Skeletal muscle satellite cell (primary cell): ENCODE measurements at regions not wholly inside any gene's neighbourhood (a gene's known extent, or its start where the extent isn't known, plus 50 kb on each side); places are given as distances from the start of the nearest gene placed in this dataset.

ENCODE experiments used
- H3K27me3 ChIP-seq: 2 replicates; pipeline ENCODE4 v1.7.0; 2013; ENCODE audit warnings: low read length; ENCODE audit not compliant: control insufficient read depth, insufficient read depth
- H3K36me3 ChIP-seq: 2 replicates; pipeline ENCODE4 v1.7.0; 2013; ENCODE audit warnings: mild to moderate bottlenecking, control low read depth, low read length; ENCODE audit not compliant: insufficient read depth
- H3K4me1 ChIP-seq: 2 replicates; pipeline ENCODE4 v1.7.0; 2013; ENCODE audit warnings: low read length; ENCODE audit not compliant: control insufficient read depth, insufficient read depth
- H3K4me2 ChIP-seq: 2 replicates; pipeline ENCODE4 v1.7.0; 2013; ENCODE audit warnings: mild to moderate bottlenecking, low read length
- H3K4me3 ChIP-seq: 2 replicates; pipeline ENCODE4 v1.7.0; 2013; ENCODE audit warnings: low read length
- H3K9ac ChIP-seq: 2 replicates; pipeline ENCODE4 v1.7.0; 2013; ENCODE audit warnings: mild to moderate bottlenecking, low read depth, low read length, moderate library complexity
- H3K9me3 ChIP-seq: replicated peaks from 2 replicates; pipeline ENCODE4 v1.7.0; 2013; ENCODE audit warnings: mild to moderate bottlenecking, control low read depth, low read length

DNA sequence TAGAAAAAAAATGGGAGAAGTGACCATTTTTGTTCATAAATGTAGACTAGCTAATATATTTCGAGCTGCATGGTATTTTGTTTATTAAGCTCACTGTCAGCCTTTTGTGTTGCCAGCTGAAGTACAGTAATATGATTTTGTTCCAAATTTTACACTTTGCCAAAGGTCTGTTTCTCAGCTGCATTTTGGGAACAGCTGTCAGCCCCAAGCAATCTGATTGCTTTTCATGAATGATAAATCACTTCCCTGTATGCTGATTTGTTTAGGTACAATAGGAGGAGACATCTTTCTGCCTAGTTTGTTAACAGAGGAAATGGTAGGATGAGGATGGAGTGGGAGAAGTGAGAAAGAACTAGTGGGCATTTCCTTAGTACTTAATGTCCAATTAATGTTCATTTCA lies 79.3 kb downstream of the NABP1 start:
- H3K9ac ChIP-seq, result no peak overlapping the region
- no peaks in the 10 kb centered on the region for H3K9me3 ChIP-seq
- no peaks in the 10 kb centered on the region for H3K36me3 ChIP-seq
- no peak overlapping the region for H3K4me2 ChIP-seq
- H3K4me3 ChIP-seq, result no peak overlapping the region
- H3K27me3 ChIP-seq, result no peaks in the 10 kb centered on the region
- H3K4me1 ChIP-seq, result peaks cover 7% of the 10 kb centered on the region

DNA sequence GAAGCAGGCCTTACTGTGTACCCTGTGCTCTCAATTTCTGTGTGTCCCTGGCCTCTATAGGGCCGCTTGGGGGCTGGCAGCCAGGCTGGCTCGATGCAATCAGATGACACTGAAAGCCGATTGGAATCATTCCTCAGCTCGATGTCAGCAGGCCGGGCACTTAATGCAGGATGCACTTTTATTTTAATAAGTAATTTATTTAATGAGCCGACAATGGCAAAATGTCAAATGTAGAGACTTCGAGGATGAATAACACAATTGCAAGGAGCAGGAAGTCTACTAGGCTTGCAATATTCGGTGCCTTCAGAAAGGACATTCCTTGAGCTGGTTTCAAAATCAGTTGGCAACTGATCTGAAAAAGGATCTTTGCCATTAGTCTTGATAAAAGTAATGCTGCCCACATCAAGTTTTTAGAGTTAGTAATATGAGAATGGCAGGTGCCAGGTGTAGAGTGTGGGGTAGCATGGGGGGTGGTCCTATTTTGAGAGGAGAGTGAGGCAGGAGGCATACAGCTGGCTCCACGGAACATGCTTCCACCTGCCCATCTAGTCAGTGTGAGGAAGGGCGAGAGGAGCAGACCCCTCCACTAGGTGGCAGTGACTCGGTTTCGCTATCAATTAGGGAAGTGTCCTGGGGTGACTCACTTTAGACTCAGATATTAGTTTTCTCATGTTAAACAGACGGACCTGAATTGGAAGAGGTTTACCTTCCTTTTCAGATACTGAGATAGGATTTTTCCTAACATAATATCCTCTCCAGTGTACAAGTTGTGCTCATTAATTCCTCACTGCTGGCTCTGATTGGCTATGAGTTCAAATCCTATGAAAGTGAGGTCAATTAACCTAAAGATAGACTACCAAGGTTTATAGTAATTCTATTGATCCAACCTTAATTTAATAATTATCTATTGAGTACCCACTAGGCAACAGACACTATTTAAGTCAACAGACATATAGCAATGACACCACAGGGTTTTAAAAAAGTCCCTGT lies 80.9 kb downstream of the NABP1 start:
- Histone ChIP-seq H3K9me3 (no peaks in the 10 kb centered on the region), H3K4me1 (peaks cover 7% of the 10 kb centered on the region), H3K9ac (no peak overlapping the region), H3K4me2 (peak overlapping the region; percentile 64), H3K36me3 (no peaks in the 10 kb centered on the region), H3K27me3 (no peaks in the 10 kb centered on the region), H3K4me3 (peak overlapping the region; percentile 52)

DNA sequence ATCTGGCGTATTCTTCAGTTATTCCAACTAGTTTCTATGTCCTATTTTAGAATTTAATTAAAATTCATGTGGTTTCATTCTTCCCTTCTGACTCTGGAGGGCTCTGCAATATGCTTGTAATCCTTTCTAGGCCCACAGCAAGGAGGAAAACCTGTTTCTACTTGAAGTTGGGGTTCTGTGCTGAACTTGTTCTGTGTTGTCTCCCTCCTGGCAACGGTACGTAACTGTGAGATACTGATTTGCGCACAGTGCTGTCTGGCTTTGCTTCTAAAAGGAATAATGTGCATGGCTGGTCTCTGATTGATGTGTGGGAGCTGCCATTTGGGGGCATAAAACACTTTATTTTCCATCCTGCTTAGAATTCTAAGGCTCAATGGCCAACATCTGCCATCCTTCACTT lies 81.7 kb downstream of the NABP1 start:
- H3K4me1 ChIP-seq, result peaks cover 7% of the 10 kb centered on the region
- no peak overlapping the region for H3K9ac ChIP-seq
- H3K4me2 ChIP-seq, result no peak overlapping the region
- no peak overlapping the region for H3K4me3 ChIP-seq
- no peaks in the 10 kb centered on the region for H3K27me3 ChIP-seq
- no peaks in the 10 kb centered on the region for H3K9me3 ChIP-seq
- H3K36me3 ChIP-seq, result no peaks in the 10 kb centered on the region

DNA sequence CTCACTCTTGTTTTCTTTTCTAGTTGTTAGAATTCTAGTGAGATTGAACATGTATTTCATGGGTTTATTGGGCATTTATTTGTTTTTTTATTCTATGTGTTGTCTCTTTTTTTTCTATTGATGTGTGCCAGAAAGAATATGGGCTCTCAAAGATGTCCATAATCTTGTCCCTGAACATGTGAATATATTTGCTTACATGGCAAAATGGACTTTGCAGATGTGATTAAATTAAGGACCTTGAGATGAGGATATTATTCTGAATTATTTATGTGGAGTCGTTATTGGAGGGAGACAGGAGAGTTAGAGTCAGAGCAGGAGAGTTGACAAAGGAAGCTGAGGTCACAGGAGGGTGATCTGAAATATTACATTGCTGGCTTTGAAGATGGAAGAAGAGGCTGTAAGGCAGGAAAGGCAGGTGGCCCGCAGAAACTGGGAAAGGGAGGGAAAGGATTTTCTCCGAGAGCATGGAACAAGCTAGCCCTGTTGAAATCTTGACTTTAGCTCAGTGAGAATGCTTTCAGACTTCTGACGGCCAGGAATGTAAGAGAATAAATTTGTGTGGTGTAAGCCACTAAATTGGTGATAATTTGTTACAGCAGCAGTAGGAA lies 82.8 kb downstream of the NABP1 start:
- no peaks in the 10 kb centered on the region for H3K36me3 ChIP-seq
- peaks cover 7% of the 10 kb centered on the region for H3K4me1 ChIP-seq
- H3K9ac ChIP-seq, result no peak overlapping the region
- no peaks in the 10 kb centered on the region for H3K27me3 ChIP-seq
- no peaks in the 10 kb centered on the region for H3K9me3 ChIP-seq
- H3K4me3 ChIP-seq, result no peak overlapping the region
- H3K4me2 ChIP-seq, result no peak overlapping the region

DNA sequence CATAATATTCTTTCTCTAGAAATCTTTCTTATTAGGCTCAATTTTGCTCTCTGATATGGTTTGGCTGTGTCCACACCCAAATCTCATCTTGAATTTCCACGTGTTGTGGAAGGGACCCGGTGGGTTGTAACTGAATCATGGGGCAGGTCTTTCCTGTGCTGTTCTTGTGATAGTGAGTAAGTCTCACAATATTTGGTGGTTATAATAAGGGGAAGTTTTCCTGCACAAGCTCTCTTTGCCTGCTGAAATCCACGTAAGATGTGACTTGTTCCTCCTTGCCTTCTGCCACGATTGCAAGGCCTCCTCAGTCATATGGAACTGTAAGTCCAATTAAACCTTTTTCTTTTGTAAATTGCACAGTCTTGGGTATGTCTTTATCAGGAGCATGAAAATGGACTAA lies 73.8 kb downstream of the CAVIN2 start:
- H3K9ac ChIP-seq, result no peak overlapping the region
- H3K36me3 ChIP-seq, result no peaks in the 10 kb centered on the region
- H3K4me1 ChIP-seq, result no peaks in the 10 kb centered on the region
- H3K4me3 ChIP-seq, result no peak overlapping the region
- H3K4me2 ChIP-seq, result no peak overlapping the region
- H3K27me3 ChIP-seq, result no peaks in the 10 kb centered on the region
- no peaks in the 10 kb centered on the region for H3K9me3 ChIP-seq

DNA sequence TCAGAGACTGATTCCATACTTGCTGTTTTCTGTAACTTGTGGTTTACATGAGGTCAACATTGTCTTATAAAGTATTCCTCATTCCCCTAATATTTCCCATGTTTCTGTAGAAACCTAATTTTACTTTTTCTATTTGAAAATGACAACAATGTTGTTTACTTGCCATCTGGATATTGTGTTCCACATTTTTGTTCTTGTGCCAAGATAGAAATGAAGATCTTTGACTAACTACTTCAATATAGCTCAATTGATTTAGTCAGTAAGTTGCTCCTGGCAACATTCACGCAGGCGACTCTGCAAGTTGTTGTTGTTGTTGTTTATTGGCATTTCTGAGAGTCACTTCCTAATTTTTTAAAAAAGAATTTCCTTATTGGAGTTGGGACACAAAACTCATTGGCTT lies 69.5 kb downstream of the CAVIN2 start:
- H3K36me3 ChIP-seq, result no peaks in the 10 kb centered on the region
- no peak overlapping the region for H3K4me2 ChIP-seq
- no peaks in the 10 kb centered on the region for H3K27me3 ChIP-seq
- no peak overlapping the region for H3K9ac ChIP-seq
- H3K4me3 ChIP-seq, result no peak overlapping the region
- no peaks in the 10 kb centered on the region for H3K4me1 ChIP-seq
- H3K9me3 ChIP-seq, result no peaks in the 10 kb centered on the region

DNA sequence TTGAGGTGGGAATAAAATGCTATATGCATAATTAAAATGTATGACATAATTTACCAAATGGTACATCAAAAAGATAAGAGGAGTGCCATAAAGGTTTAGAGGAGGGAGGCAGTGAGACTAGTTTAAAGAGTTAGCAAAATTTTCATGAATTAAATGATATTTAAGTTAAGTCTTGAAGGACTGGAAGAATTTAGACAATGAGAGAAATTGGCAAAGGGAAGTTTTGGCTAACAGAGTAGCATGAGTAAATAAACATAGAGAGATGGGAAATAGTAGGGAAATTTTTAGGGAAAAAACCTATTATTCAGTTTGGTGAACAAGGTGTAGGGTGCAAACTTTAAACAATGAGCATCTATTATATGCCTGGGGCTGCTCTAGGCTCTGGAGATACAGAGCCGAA lies 68.8 kb downstream of the CAVIN2 start:
- no peaks in the 10 kb centered on the region for H3K36me3 ChIP-seq
- no peaks in the 10 kb centered on the region for H3K4me1 ChIP-seq
- no peak overlapping the region for H3K4me3 ChIP-seq
- no peaks in the 10 kb centered on the region for H3K27me3 ChIP-seq
- H3K9me3 ChIP-seq, result no peaks in the 10 kb centered on the region
- H3K4me2 ChIP-seq, result no peak overlapping the region
- no peak overlapping the region for H3K9ac ChIP-seq

DNA sequence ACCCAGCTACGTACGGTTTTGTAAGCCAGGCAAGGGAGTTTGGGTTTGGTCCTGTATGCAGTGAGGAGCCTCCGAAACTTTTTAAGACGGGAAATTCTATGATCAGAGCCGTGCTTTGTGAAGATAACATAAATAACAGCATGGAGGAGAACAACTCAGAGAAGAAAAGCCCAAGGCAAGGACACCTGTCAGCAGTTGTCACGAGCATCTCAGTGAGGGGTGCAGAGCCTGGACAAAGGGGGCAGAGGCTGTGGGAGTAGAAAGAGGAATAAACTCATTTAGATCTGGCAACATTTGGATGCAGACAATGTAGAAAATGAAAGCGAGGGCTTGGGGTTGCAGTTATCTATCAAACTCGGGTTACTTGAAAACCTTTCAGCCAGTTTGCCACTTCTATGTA lies 64.5 kb downstream of the CAVIN2 start:
- Histone ChIP-seq H3K9ac (no peak overlapping the region), H3K4me1 (no peaks in the 10 kb centered on the region), H3K4me3 (no peak overlapping the region), H3K4me2 (no peak overlapping the region), H3K27me3 (no peaks in the 10 kb centered on the region), H3K9me3 (no peaks in the 10 kb centered on the region), H3K36me3 (no peaks in the 10 kb centered on the region)

DNA sequence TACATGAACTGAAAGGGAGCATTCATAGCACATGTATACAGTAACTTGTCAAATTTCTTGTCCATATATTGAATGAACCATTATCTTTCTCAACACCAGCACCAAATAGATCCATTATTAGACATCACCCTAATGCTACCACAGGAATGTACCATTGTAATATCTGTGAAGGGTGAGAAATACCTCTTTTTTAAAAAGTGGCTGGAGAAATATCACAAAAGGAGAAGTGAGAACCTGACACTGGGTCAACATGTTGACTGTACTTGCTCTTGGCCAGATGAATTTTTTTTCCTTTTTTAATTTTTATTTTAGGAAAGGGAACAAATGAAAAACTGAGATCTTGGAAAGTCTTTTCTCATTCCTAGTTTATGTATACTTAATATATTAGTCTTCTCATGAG lies 63.5 kb downstream of the CAVIN2 start:
- H3K4me2 ChIP-seq, result no peak overlapping the region
- no peaks in the 10 kb centered on the region for H3K9me3 ChIP-seq
- no peaks in the 10 kb centered on the region for H3K27me3 ChIP-seq
- no peak overlapping the region for H3K9ac ChIP-seq
- no peaks in the 10 kb centered on the region for H3K36me3 ChIP-seq
- no peaks in the 10 kb centered on the region for H3K4me1 ChIP-seq
- H3K4me3 ChIP-seq, result no peak overlapping the region
